ENCODE measurements at regions not wholly inside any gene's neighbourhood (a gene's known extent, or its start where the extent isn't known, plus 50 kb on each side); places are given as distances from the start of the nearest gene placed in this dataset.

DNA sequence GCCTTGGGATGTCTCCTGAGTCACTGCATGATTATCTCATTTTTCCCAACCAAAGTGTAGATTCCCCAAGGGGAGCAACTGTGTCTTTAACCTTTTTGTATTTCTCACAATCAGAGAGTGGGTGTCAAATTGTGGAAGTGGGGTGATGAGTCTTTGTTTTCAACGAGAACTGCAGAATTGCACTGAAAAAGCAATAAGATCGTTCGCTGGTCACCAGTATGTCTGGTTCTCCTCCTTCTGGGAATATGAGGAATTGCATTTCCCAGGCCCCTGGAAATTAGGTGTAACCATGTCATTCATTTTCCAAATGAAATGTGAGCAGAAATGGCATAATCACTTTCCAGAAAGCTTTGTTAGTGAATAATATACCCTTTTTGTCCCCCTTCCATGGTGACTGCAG is 326.9 kb downstream of the GPAM start:
- DNase-seq (ENCODE audit: low spot score in 2 of 2), result no peak
- FAIRE-seq, result no peak

DNA sequence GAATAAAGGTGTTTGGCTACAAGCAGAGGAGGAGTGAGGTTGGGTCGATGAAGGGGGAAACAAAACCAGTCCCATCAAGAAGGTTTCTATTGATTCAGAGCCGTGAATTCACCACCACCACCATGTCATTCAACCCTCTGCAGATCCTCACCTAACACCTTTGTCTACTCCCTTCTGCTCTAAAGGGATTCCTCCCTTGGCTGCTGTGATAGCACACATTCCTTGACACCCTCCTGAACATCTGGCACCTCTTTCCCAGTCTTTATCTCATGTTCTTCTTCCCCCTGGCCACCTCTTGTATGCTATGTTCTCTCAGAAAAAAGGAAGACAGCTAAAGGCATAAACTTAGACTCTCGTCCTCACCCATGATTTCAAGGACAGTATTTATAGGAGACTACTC is 318.0 kb downstream of the GPAM start:
- DNase-seq (ENCODE audit: low spot score in 2 of 2) (no peak), FAIRE-seq (no peak)

- no peak for DNase-seq (ENCODE audit: low spot score in 2 of 2)
Observed at GRCh38 chr10:111871458-111871857, 312.1 kb downstream of the GPAM start.

GRCh38 chr10:111872591-111872990 is 311.0 kb downstream of the GPAM start:
- DNase-seq (ENCODE audit: low spot score in 2 of 2) (no peak), FAIRE-seq (no peak)

More at GRCh38 chr10:111871458-111871857, 312.1 kb downstream of the GPAM start:
- no peak for FAIRE-seq

DNA sequence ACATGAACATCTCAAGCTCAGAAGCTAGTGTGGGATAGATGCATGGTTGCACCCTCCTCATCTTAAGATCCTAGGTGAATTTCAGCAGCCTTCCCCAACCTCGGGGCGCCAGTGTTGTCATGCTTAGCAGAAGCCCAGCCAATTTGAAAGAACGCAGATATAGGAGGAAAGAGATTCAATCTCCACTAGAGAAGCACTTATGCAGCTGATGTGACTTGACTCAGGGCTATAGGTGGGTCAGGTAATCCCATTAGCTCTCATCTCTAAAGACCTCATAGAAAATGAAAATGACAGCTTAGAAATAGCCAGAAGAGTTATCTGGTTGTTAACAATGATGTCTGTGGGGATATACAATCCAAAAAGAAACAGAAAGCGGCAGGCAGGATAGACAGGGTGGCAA is 310.5 kb downstream of the GPAM start:
- no peak for FAIRE-seq
- no peak for DNase-seq (ENCODE audit: low spot score in 2 of 2)

DNA sequence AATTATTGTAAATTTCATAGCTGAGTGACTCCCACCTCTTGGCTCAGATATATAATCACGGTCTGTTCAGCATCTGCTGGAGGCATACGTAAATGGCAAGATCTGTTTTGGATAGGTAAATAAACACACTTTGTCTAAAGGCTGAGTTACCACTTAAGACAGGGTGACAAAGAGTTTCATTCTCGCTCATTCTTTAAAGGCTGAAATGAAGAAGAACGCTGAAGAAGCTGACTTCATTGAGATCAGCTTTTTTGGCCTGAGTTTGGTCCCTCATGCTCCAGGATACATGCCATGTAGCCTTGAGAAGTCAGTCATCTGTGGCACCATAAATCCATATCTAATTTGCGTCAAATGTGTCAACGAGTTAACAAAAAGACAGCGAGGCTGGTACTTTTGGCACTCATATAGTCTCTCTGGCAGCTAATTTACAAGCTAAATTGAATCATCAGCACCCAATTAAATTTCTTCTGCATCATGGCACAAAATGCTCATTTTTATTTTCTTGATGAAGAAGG is 309.9 kb downstream of the GPAM start:
- FAIRE-seq (no peak), DNase-seq (ENCODE audit: low spot score in 2 of 2) (no peak)

GRCh38 chr10:111874576-111874975 is 309.0 kb downstream of the GPAM start:
- FAIRE-seq, result no peak
- no peak for DNase-seq (ENCODE audit: low spot score in 2 of 2)

DNA sequence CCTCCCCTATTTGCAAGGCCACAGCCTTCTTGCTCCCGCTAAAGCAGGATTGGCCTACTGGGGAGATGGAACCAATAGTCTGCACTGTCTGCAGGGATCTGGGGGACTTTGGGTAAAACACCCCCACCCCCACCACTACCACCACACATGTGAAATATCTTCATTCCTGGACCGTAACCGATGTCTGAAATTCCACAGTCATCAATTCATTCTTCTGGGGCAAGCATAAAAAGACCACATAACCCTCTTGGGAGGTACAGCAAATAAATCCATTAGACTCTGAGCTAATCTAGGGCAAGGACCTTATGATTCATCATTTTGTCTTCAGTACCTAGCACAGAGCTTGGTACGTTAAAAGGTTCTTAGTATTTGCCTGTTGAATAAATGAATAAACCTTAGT is 307.8 kb downstream of the GPAM start:
- FAIRE-seq (no peak), DNase-seq (ENCODE audit: low spot score in 2 of 2) (no peak)

DNA sequence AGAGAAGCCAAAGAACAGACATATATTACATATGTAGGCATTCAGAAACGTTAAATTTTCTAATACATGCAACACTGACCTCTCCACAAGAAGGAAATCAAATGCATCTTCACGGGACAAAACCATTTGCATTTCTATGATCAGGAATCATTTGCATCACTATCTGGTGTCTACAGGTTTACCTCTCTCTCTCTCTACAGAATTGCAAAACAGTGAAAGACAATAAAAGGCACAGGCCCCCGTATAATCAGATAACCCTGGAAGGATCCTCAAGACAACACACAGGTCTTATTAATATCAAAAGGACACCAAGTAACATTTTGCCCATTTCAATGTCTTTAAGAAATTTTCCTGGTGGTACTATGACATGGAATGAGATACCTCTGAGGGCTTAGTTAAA is 306.3 kb downstream of the GPAM start:
- DNase-seq (ENCODE audit: low spot score in 2 of 2), result no peak
- FAIRE-seq, result no peak

DNA sequence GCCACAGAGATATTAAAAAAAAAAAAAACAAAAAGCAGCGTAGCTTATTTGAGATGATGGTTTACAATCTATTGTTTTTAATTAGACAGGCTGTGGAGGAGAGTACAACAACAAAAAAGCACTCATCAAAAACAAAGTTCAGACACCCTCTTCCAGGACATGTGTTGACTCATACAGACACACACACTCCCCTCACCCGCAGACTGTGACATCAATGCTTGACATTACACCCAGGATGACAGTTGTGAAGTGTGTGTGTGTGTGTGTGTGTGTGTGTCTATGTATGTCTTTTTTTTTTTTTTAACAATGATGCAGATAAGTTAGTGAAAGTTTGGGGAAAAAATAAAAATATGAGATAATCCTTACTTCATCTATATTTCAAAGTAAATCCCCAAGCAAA is 303.6 kb downstream of the GPAM start:
- FAIRE-seq, result no peak
- DNase-seq (ENCODE audit: low spot score in 2 of 2), result no peak

GRCh38 chr10:111885046-111885445 is 298.5 kb downstream of the GPAM start:
- FAIRE-seq, result no peak
- DNase-seq (ENCODE audit: low spot score in 2 of 2), result no peak

DNA sequence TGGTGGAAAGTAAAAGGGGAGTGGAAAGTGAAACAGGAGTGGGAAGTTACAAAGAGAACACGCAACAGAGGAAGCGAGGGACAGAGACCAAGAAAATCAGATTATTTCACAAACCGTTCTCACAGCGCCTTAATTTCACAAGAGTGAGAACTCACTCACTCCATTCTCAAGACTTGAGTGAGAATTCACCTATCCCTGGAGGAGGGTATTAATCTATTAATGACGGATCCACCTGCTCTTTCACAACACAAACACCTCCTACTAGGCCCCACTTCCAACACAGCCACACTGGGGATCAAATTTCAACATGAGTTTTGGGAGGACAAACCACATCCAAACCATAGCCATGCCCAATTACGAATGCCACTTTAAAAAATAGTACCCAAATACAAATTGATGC is 297.6 kb downstream of the GPAM start:
- DNase-seq (ENCODE audit: low spot score in 2 of 2), result no peak
- no peak for FAIRE-seq

GRCh38 chr10:111887266-111887665 is 296.3 kb downstream of the GPAM start:
- DNase-seq (ENCODE audit: low spot score in 2 of 2) (no peak), FAIRE-seq (no peak)

DNA sequence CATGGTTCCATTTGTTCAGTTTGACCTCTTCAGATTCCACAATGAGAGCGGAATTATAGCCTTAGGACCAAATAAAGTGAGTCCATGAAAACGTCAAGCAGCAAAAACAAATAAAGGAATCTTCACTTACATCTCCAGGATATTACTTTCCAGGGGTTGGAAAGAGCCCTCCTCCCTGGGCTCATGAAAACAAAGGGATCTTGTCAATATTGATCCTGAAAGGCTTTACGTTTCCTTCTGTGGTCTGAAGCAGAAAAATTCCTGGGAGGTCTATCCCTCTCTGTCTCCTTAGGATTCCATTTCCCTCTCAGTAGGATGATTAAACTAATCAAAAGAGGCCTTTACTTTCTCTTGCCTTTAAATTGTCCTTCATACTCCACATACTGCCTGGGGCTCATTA is 293.5 kb downstream of the GPAM start:
- DNase-seq (ENCODE audit: low spot score in 2 of 2), result no peak
- FAIRE-seq, result no peak

DNA sequence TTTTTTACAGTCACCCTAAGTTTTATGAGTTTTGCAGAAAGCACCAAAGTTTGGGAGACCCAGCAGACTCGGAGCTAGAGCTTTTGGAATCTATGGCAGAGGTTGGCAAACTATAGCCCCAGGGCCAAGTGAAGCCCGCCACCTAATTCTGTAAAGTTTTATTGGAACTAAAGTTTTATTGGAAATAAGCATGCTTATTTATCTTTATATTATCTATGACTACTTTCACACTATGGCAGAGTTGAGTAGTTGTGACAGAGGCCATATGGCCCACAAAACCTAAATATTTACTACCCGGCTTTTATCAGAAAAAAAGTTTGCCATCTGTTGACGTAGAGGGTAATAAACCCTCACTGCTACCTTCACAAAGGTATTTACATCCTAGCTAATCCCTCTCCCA is 267.6 kb downstream of the GPAM start:
- FAIRE-seq, result no peak
- DNase-seq (ENCODE audit: low spot score in 2 of 2), result no peak

DNA sequence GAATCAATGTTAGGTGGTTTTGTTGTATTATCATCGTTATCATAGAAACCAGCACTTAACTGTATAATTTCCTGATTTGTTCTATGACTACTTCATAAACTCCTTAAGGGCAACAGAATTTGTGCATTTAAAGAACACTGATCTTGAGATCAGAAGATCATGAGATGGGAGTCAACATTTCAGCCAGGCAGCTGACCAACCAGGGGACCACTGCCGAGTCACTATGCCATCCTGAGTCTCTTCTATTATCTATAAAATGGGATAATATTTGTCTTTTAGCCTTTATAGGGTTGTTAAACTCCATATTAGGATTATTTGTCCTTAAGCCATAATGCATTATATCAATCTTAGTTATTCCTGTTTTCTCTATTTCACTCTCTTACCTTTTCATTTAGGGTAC is 261.7 kb downstream of the GPAM start:
- FAIRE-seq (no peak), DNase-seq (ENCODE audit: low spot score in 2 of 2) (no peak)

GRCh38 chr10:111923032-111923431 is 260.5 kb downstream of the GPAM start:
- no peak for FAIRE-seq
- DNase-seq (ENCODE audit: low spot score in 2 of 2), result no peak

GRCh38 chr10:111926286-111926685 is 257.3 kb downstream of the GPAM start:
- DNase-seq (ENCODE audit: low spot score in 2 of 2) (no peak), FAIRE-seq (no peak)

DNA sequence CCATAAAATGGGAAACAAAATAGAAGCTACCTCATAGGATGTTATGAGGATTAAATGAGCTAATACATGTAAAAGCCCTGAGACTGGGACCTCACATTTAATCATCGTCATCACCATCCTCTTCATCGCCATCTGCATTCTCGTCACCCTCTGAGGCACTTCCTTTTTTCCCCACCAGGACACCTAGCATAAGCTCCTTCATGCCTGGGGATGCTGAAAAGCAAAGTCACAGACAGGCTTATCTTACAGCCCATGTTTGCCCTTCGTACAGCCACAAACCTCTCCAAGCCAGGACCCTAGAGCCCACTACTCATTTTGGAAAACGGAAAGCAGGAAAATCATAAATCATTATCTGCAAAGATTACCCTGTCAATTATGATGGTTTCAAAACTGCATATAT is 249.6 kb downstream of the GPAM start:
- FAIRE-seq (no peak), DNase-seq (ENCODE audit: low spot score in 2 of 2) (no peak)

DNA sequence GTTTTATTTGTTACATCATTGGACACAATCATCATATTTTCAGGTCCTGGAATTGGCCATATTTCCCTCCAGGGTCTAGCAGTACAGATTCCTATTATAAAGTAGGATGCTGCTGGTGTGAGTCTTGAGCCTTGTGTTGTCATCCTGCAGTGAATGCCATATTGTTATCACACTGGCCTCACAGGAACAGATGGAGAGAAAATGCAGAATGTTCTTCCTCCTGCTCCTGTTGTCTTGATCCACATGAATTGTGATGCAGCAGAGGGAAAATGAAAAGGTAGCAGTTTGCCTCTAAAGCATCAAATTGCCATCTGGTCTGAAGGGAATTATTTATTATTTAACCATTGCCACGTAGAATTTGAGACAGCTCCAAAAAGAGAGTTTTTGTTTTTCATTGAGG is 248.6 kb downstream of the GPAM start:
- no peak for FAIRE-seq
- DNase-seq (ENCODE audit: low spot score in 2 of 2), result no peak

- DNase-seq (ENCODE audit: low spot score in 2 of 2) (no peak), FAIRE-seq (no peak)
Observed at GRCh38 chr10:111936143-111936542, 247.4 kb downstream of the GPAM start.

GRCh38 chr10:111944331-111944730 is 239.2 kb downstream of the GPAM start:
- no peak for FAIRE-seq
- DNase-seq (ENCODE audit: low spot score in 2 of 2), result no peak

GRCh38 chr10:111953949-111954348 is 229.6 kb downstream of the GPAM start:
- FAIRE-seq (no peak), DNase-seq (ENCODE audit: low spot score in 2 of 2) (no peak)

Data from frontal cortex (tissue), 3 donors.